PFSK-1 (cell line): ENCODE measurements at regions not wholly inside any gene's neighbourhood (a gene's known extent, or its start where the extent isn't known, plus 50 kb on each side); places are given as distances from the start of the nearest gene placed in this dataset.

Experiments
- FOXP2 ChIP-seq: optimal IDR thresholded peaks from 2 replicates; pipeline ENCODE3; 2011; ENCODE audit warnings: borderline replicate concordance, control low read depth, inconsistent platforms; ENCODE audit not compliant: insufficient read depth; ENCODE audit errors: extremely low read length, extremely low read depth
- POLR2AphosphoS5 ChIP-seq: IDR thresholded peaks from 2 replicates; pipeline ENCODE4 v1.6.1; 2012; ENCODE audit warnings: low read depth, mild to moderate bottlenecking, control low read depth, low read length, moderate library complexity
- REST ChIP-seq, 2 experiments: IDR thresholded peaks; 2 replicates each; pipeline versions ENCODE4 v1.6.1 to v1.8.0; 2011 to 2012; ENCODE audit warnings: low read depth in 2 of 2, low read length in 2 of 2, control low read depth in 1 of 2, inconsistent platforms in 1 of 2, mild to moderate bottlenecking in 1 of 2, moderate library complexity in 1 of 2; ENCODE audit not compliant: insufficient read depth in 1 of 2
- SIN3A ChIP-seq: IDR thresholded peaks from 2 replicates; pipeline ENCODE4 v1.6.1; 2012; ENCODE audit warnings: mild to moderate bottlenecking, low read length, moderate library complexity, borderline replicate concordance; ENCODE audit not compliant: insufficient read depth
- TAF1 ChIP-seq: IDR thresholded peaks from 2 replicates; pipeline ENCODE4 v1.6.1; 2012; ENCODE audit warnings: low read length, control low read depth, borderline replicate concordance; ENCODE audit not compliant: insufficient read depth

- no peak for TF ChIP-seq SIN3A
- TF ChIP-seq TAF1: no peak
- no peak for TF ChIP-seq REST (IDR thresholded peaks at IDR 0.05; ENCODE audit: insufficient read depth in 1 of 2, low read depth in 2 of 2, low read length in 2 of 2)
- TF ChIP-seq POLR2AphosphoS5: no peak
- TF ChIP-seq FOXP2: no peak
These were observed 167.9 kb upstream of the STMND1 start for GRCh38 chr6:16933961-16934360.

- TF ChIP-seq POLR2AphosphoS5: no peak
- no peak for TF ChIP-seq TAF1
These were observed 168.3 kb upstream of the STMND1 start for GRCh38 chr6:16933532-16933931.

- TF ChIP-seq POLR2AphosphoS5 (no peak), REST (IDR thresholded peaks at IDR 0.05; ENCODE audit: insufficient read depth in 1 of 2, low read depth in 2 of 2, low read length in 2 of 2) (no peak), FOXP2 (no peak), SIN3A (no peak), TAF1 (no peak)
These were observed 168.9 kb upstream of the STMND1 start for GRCh38 chr6:16932920-16933319.

GRCh38 chr6:16930432-16930831 is 169.2 kb upstream of the ATXN1 start:
- TF ChIP-seq SIN3A: no peak
- no peak for TF ChIP-seq REST (IDR thresholded peaks at IDR 0.05; ENCODE audit: insufficient read depth in 1 of 2, low read depth in 2 of 2, low read length in 2 of 2)
- TF ChIP-seq FOXP2: no peak
- TF ChIP-seq POLR2AphosphoS5: no peak
- no peak for TF ChIP-seq TAF1

GRCh38 chr6:16929809-16930208 is 168.5 kb upstream of the ATXN1 start:
- no peak for TF ChIP-seq POLR2AphosphoS5
- no peak for TF ChIP-seq TAF1
- TF ChIP-seq REST (IDR thresholded peaks at IDR 0.05; ENCODE audit: insufficient read depth in 1 of 2, low read depth in 2 of 2, low read length in 2 of 2): no peak
- TF ChIP-seq SIN3A: no peak
- TF ChIP-seq FOXP2: peak; percentile 51
